ENCODE measurements at regions not wholly inside any gene's neighbourhood (a gene's known extent, or its start where the extent isn't known, plus 50 kb on each side); places are given as distances from the start of the nearest gene placed in this dataset.

- FAIRE-seq (no peak), DNase-seq (ENCODE audit: insufficient read length, low spot score) (no peak)
- no peak for TF ChIP-seq CTCF (IDR thresholded peaks at IDR 0.05; ENCODE audit: insufficient read depth, missing control alignments)
These were observed 1141.6 kb downstream of the IGSF11 start for GRCh38 chr3:117893001-117893400.

GRCh38 chr3:117893638-117894037 lies 1141.0 kb downstream of the IGSF11 start:
- DNase-seq (ENCODE audit: insufficient read length, low spot score) (no peak), FAIRE-seq (no peak)
- TF ChIP-seq CTCF (IDR thresholded peaks at IDR 0.05; ENCODE audit: insufficient read depth, missing control alignments), result no peak

GRCh38 chr3:117898722-117899522 lies 1135.7 kb downstream of the IGSF11 start:
- DNase-seq (ENCODE audit: insufficient read length, low spot score), result no peak
- no peak for FAIRE-seq

GRCh38 chr3:117903226-117903625 lies 1131.4 kb downstream of the IGSF11 start:
- no peak for TF ChIP-seq CTCF (IDR thresholded peaks at IDR 0.05; ENCODE audit: insufficient read depth, missing control alignments)
- no peak for FAIRE-seq
- no peak for DNase-seq (ENCODE audit: insufficient read length, low spot score)

More at GRCh38 chr3:117898722-117899522, 1135.7 kb downstream of the IGSF11 start:
- TF ChIP-seq CTCF (IDR thresholded peaks at IDR 0.05; ENCODE audit: insufficient read depth, missing control alignments), result peak; percentile 20

GRCh38 chr3:117910820-117911521 lies 1123.7 kb downstream of the IGSF11 start:
- no peak for TF ChIP-seq CTCF (IDR thresholded peaks at IDR 0.05; ENCODE audit: insufficient read depth, missing control alignments)
- FAIRE-seq, result no peak
- DNase-seq (ENCODE audit: insufficient read length, low spot score), result no peak

DNA sequence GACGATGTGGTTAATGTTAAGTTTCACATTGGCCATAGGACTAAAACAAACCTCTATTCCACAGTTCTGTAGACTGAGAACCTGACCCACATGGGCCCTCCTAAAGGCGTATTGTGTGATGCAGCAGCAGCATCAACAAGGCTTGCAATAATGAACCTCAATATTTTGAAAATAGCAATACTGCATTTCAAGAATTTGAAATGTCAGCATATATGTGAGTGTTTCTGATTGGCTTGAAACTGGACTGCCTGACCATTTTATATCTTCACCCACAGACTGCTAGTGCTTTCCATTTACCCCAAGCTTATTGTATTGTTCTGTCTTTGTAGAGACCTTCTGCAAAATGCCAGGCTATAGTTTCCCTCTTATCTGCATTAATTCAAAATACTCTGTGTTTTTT lies 1122.3 kb downstream of the IGSF11 start:
- no peak for TF ChIP-seq CTCF (IDR thresholded peaks at IDR 0.05; ENCODE audit: insufficient read depth, missing control alignments)
- FAIRE-seq, result no peak

More for the DNA sequence above, 1122.3 kb downstream of the IGSF11 start:
- DNase-seq (ENCODE audit: insufficient read length, low spot score), result no peak
